Activated naive CD4-positive, alpha-beta T cell treated with anti-CD3 and anti-CD28 coated beads for 36 hours (primary cell): ENCODE measurements at regions not wholly inside any gene's neighbourhood (a gene's known extent, or its start where the extent isn't known, plus 50 kb on each side); places are given as distances from the start of the nearest gene placed in this dataset.

Experiments used
- CTCF ChIA-PET: fragments of 350-600 bp; sonication (Branson Sonifier 250); formaldehyde crosslinking; loops from one replicate; lab custom pipeline; 2021; ENCODE audit warnings: antibody characterized with exemption; lab: Charles Lee
- DNase-seq: peaks from one replicate; pipeline ENCODE4 v3.0.0-alpha.2; 2020
- H3K27ac Mint-ChIP-seq: one replicate; pipeline ENCODE4 v1.8.0; 2021; ENCODE audit warnings: mild to moderate bottlenecking, mixed read lengths
- H3K27me3 Mint-ChIP-seq: one replicate; pipeline ENCODE4 v1.8.0; 2021; ENCODE audit warnings: low read depth, mixed read lengths
- H3K36me3 Mint-ChIP-seq: one replicate; pipeline ENCODE4 v1.8.0; 2021; ENCODE audit warnings: low read depth, mixed read lengths
- H3K4me1 Mint-ChIP-seq: one replicate; pipeline ENCODE4 v1.8.0; 2021; ENCODE audit warnings: low read depth, mixed read lengths
- H3K4me3 Mint-ChIP-seq: one replicate; pipeline ENCODE4 v1.8.0; 2021; ENCODE audit warnings: mild to moderate bottlenecking, moderate library complexity, mixed read lengths
- H3K9me3 Mint-ChIP-seq: one replicate; pipeline ENCODE4 v1.8.0; 2021; ENCODE audit warnings: mixed read lengths
- intact Hi-C: fragments of 100-400 bp; cut with micrococcal nuclease; formaldehyde crosslinking; loops from one replicate; pipeline ENCODE4 v1.15.1; 2023

- intact Hi-C loops = no loop called here
- Mint-ChIP-seq H3K27ac (no peak overlapping the region), H3K4me3 (no peak overlapping the region), H3K4me1 (no peaks in the 10 kb centered on the region), H3K9me3 (no peaks in the 10 kb centered on the region), H3K27me3 (peaks cover 10% of the 10 kb centered on the region), H3K36me3 (no peaks in the 10 kb centered on the region)
- CTCF ChIA-PET = no interaction called here
- no peak for DNase-seq
Measured at GRCh38 chr1:170866646-170867045, 68.7 kb upstream of the MROH9 start.

GRCh38 chr1:170871868-170872267, 63.5 kb upstream of the MROH9 start:
- no peak for DNase-seq
- intact Hi-C loops = no loop called here
- Mint-ChIP-seq H3K4me1 (no peaks in the 10 kb centered on the region), H3K9me3 (no peaks in the 10 kb centered on the region), H3K36me3 (no peaks in the 10 kb centered on the region), H3K27ac (no peak overlapping the region), H3K27me3 (peaks cover 18% of the 10 kb centered on the region), H3K4me3 (no peak overlapping the region)
- CTCF ChIA-PET = no interaction called here

- no peaks in the 10 kb centered on the region for H3K4me1 Mint-ChIP-seq
- no peaks in the 10 kb centered on the region for H3K36me3 Mint-ChIP-seq
- CTCF ChIA-PET = no interaction called here
- intact Hi-C loops = no loop called here
- H3K4me3 Mint-ChIP-seq = no peak overlapping the region
- peaks cover 18% of the 10 kb centered on the region for H3K27me3 Mint-ChIP-seq
- no peak overlapping the region for H3K27ac Mint-ChIP-seq
- no peak for DNase-seq
- H3K9me3 Mint-ChIP-seq = no peaks in the 10 kb centered on the region
Measured at GRCh38 chr1:170872663-170873062, 62.7 kb upstream of the MROH9 start.

DNA sequence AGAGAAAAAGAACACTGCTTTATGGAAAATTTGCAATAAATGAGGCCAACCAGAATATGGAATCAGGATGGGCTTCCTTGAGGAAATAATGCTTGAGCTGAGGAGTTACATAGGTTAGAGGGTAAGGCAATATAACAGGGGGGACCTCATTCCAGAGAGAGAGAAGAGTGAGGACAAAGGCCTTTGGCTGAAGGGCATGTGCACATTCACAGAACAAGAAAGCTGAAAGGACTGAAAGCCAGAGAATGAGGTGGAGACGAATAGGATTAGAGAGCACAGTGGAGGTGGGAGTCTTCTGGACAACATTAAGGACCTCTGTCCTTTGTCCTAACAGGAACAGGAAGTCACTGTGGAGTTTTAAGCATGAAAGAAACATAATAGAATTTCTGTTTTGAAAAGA, 60.7 kb upstream of the MROH9 start:
- Mint-ChIP-seq H3K36me3 (no peaks in the 10 kb centered on the region), H3K9me3 (peaks cover 3% of the 10 kb centered on the region), H3K27me3 (peaks cover 16% of the 10 kb centered on the region), H3K27ac (no peak overlapping the region), H3K4me3 (no peak overlapping the region), H3K4me1 (no peaks in the 10 kb centered on the region)
- intact Hi-C loops = no loop called here
- CTCF ChIA-PET = interaction anchor here (1.7 kb wide), 1 partner anchor 11 kb away, joined by 4 read pairs; no protein-coding TSS in a partner anchor
- DNase-seq = no peak

DNA sequence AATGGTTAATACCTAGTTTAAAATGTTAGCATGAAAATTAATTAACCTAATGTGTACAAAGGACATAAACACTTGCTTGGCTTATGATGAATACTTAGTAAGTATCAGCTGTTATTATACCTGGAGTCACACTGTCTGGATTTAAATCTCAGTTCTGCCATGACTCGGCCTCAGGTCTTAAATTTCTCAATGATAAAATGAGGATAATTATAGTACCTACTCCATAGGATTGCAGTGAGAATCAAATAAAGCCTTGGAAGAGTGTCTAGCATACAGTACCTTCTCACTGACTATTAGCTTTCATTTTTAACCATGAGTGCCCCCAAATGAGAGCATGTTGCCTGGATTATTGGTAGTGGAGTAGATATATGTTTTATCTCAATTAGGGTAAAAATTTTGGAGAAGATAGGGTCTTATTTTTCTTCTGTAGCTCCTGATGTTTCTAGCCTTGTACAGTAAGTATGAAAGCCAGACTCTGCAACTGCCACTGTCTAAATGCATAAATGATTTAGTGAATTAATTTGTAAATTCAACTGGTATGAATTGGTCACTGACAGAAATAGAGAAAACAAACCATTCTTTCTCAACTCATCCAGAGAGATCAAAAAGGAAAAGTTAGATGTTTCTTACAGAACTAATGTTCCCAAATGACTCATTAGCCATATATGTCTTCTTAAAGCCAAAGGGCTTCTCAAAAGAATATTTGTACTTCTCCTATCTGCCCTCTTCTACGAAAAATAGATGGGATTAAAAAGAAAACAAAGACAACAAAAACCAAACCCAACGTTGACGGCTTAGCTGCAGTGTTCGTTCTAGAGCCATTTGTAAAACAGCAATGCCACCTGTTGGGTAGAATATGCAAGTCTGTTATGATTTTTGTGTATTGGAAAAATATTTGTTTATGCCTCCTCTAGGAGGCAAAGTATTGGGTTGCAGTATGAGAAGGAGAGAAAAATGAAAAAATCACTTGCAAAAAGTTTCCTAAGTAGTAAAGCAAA, 53.8 kb upstream of the MROH9 start:
- no peak overlapping the region for H3K27ac Mint-ChIP-seq
- no peaks in the 10 kb centered on the region for H3K4me1 Mint-ChIP-seq
- peaks cover 10% of the 10 kb centered on the region for H3K27me3 Mint-ChIP-seq
- no peak overlapping the region for H3K4me3 Mint-ChIP-seq
- intact Hi-C loops = no loop called here
- H3K36me3 Mint-ChIP-seq = no peaks in the 10 kb centered on the region
- H3K9me3 Mint-ChIP-seq = peaks cover 3% of the 10 kb centered on the region
- DNase-seq = no peak
- CTCF ChIA-PET = no interaction called here
